ENCODE measurements at regions not wholly inside any gene's neighbourhood (a gene's known extent, or its start where the extent isn't known, plus 50 kb on each side); places are given as distances from the start of the nearest gene placed in this dataset.

DNA sequence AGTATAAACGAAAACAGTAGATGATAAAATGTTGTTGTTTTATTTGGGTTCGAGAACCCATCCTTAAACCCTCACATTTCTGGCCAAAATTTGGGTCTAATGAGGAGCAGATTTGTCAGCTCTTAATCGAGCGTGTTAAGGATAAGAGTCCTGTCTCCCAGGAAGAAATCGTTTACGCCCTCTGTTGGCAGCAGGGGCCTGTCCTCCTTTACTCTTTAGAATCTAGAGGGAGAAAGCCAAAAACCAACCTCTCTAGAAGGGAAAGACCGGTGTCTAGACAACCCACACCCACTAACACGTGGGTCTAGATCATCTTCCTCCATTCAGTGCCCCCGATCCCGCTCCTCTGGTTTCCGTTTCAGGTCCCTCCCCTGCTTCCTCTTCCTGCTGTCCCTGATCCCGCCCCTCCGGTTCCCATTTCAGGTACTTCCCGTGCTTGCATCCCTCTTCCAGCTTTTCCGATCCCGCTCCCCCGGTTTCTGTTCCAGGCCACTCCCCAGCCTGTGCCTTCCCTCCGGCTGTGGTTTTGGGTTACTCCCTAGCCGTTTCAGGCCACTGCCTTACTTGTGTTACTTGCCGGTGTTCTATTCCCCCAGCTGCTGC is 339.1 kb downstream of the PAPSS1 start:
- no peak overlapping the region for H3K27ac ChIP-seq (ENCODE audit: insufficient read depth, low read depth, low read length)
- no peaks in the 10 kb centered on the region for H3K4me1 ChIP-seq (ENCODE audit: control insufficient read depth, extremely low read depth, insufficient read depth, low read length)
- no peak overlapping the region for H3K4me2 ChIP-seq (ENCODE audit: insufficient read depth, low read length)
- H3K36me3 ChIP-seq (ENCODE audit: control insufficient read depth in 2 of 2, extremely low read depth in 1 of 2, insufficient read depth in 2 of 2, low read length in 2 of 2), result no peaks in the 10 kb centered on the region
- no peaks in the 10 kb centered on the region for H3K9me1 ChIP-seq (replicated peaks; ENCODE audit: control insufficient read depth, extremely low read depth, insufficient read depth, low read length)
- BruUV-seq (replicated peaks), result no TSS peak
- FAIRE-seq (no peak), DNase-seq (ENCODE audit: low read depth, low spot score) (no peak)
- H3K9me3 ChIP-seq (replicated peaks; ENCODE audit: control insufficient read depth, insufficient read depth, low read length), result no peaks in the 10 kb centered on the region
- dilution Hi-C loops (cut with MboI; ENCODE audit: extremely low pct_ligation_motif_present, low sequenced_read_pairs) (no loop called here), intact Hi-C loops (cut with micrococcal nuclease) (no loop called here)
- H4K20me1 ChIP-seq (replicated peaks; ENCODE audit: control insufficient read depth, extremely low read depth, insufficient read depth, low read length), result no peaks in the 10 kb centered on the region
- H3K27me3 ChIP-seq (ENCODE audit: control insufficient read depth in 2 of 2, insufficient read depth in 2 of 2, low read length in 2 of 2), result no peaks in the 10 kb centered on the region
- ChIA-PET POLR2A (no interaction called here), CTCF (no interaction called here)
- H3K79me2 ChIP-seq (ENCODE audit: control insufficient read depth, insufficient read depth, low read length), result no peaks in the 10 kb centered on the region
- H3K9ac ChIP-seq (replicated peaks; ENCODE audit: extremely low read depth, insufficient read depth, low read length), result no peak overlapping the region
- no peak overlapping the region for H3K4me3 ChIP-seq (replicated peaks in 1 of 3; ENCODE audit: insufficient read depth in 1 of 3, low read depth in 1 of 3, low read length in 3 of 3)
- TF ChIP-seq JUN (IDR thresholded peaks at IDR 0.05; ENCODE audit: borderline replicate concordance, insufficient read depth, insufficient read length, low read depth) (no peak), GATA2 (IDR thresholded peaks at IDR 0.05; ENCODE audit: insufficient read depth, insufficient read length, low read depth, low read length) (no peak), MYC (IDR thresholded peaks at IDR 0.05; ENCODE audit: low read depth, low read length) (no peak), FOS (IDR thresholded peaks at IDR 0.05; ENCODE audit: borderline replicate concordance, insufficient read depth, low read length) (no peak), CTCF (IDR thresholded peaks at IDR 0.05; ENCODE audit: extremely low read depth in 1 of 2, insufficient read depth in 1 of 2, low read depth in 1 of 2, low read length in 2 of 2) (no peak), EZH2 (IDR thresholded peaks at IDR 0.05; ENCODE audit: borderline replicate concordance, low read depth, low read length, severe bottlenecking) (no peak), POLR2A (IDR thresholded peaks at IDR 0.05; ENCODE audit: low read depth, low read length) (no peak), POLR2AphosphoS5 (IDR thresholded peaks at IDR 0.05; ENCODE audit: insufficient read depth, low read depth, low read length) (no peak)
- TF ChIP-seq, protein P1, sequence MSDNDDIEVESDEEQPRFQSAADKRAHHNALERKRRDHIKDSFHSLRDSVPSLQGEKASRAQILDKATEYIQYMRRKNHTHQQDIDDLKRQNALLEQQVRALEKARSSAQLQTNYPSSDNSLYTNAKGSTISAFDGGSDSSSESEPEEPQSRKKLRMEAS (IDR thresholded peaks at IDR 0.05; ENCODE audit: insufficient read depth, insufficient read length), result no peak
- H2AFZ ChIP-seq (ENCODE audit: low read depth, low read length), result no peak overlapping the region
